T-helper 9 cell (primary cell): ENCODE measurements at regions not wholly inside any gene's neighbourhood (a gene's known extent, or its start where the extent isn't known, plus 50 kb on each side); places are given as distances from the start of the nearest gene placed in this dataset.
"Not testable (repeated sequence)": the region's sequence is repeated elsewhere in the genome, so short reads cannot be mapped to it uniquely, and the experiment has no call there.

Experiments used
- DNase-seq: peaks from one replicate; pipeline ENCODE4 v3.0.0-alpha.2; 2020

DNA sequence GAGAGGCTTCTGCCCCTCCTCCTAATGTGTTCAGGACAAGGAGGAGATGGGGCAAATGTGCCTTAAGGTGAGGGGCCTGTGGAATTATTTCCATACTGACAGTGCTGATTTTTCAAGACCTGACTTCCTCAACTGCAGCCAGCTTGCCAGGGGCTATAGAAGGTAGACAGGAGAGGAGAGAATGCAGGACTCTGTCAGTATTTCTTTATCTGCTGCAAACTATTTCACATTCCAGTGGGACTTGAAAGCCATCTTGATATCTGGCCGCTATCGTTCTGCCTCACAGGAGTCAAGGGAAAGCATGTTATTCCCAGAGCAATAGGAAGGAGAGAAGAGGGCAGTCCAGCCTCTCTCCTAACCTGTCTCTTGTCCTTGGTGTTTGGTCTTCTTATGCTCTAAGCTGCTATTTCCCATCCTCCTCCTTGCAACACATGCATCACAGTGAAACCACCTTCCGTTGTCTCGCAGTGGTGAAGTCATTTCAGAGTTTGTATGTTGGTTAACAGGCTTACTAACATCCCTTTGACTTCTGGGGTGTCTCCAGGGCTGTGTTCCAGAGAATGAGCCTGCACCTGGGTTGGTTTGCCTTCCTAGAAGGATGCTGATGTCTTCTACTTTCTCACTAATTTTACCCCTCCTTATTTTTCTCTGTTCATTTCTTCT is 95.1 kb upstream of the MRPS22 start:
- DNase-seq = no peak

DNA sequence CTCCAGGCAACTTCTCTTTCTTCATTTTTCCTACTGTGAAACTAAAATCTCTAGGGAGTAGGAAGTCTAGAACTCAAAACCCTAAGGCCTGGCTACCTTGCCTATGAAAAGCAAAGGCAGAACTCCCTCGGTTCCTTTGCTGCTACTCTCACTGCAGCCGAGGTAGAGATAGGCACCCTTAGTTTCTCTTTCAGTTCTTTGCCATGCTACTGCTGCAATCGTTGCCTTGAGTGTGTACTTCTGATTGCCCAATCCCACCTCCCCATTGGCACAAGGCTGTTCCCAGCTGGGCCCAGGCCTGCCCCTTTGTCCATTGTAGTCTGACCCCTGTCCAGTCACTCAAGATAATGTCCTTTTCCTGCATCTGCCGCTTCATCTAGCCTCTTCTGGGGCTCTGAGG is 92.3 kb upstream of the MRPS22 start:
- DNase-seq = no peak

DNA sequence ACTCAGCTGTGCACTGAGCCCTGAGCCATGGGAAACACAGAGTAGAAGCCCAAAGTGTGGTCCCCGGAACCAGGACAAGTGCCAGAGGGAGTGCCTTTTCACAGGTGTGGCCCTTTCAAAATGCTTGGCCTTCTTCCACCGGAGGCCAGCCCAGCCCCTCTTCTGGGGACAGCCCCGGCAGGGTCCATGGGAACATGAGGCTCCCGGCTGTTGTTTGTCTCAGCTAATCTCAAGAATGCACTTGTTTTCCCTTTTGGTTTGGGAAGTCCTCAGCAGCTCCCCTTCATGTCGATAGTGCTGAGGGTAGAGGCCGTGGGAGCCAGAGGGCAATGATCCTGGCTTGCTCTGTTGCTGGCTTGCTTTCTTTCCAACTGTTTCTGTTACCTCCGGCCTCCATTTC is 91.1 kb upstream of the MRPS22 start:
- no peak for DNase-seq

DNA sequence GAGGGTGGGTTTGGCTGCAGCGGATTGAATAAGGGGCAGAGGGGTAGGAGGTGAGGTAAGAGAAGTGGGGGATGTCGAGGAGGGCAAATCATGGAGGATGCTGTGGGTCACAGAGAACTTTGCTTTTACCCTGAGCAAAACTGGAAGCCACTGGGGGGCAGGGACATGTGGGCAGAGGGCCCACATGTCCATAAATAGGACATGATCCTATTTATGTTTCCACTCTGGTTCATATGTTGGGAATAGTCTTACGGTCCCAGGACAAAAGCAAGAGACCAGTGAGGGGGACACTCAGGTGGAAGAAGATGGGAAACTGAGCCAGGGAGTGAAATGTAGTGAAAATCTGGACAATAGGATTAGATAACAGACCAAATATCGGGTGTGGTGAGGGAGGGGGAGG is 85.5 kb upstream of the MRPS22 start:
- no peak for DNase-seq

DNA sequence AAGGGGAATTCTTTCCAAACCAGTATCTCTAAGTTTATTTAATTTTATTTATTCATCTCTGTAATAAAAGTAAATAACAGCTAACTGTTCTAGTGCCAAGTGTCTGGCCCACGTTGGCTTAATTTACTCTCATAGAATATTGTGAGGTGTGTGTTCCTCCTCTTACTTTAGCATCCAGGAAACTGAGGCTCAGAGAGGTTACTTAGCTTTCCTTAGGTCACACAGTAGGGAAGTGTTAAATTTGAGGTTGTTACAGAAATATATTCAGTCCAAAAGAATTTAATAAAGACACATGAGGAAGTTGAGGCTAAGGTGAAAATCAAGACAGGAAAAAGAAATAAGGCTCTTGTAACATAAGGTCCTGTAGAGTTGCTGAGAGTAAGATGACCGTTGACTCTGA is 84.4 kb upstream of the MRPS22 start:
- DNase-seq = no peak

DNA sequence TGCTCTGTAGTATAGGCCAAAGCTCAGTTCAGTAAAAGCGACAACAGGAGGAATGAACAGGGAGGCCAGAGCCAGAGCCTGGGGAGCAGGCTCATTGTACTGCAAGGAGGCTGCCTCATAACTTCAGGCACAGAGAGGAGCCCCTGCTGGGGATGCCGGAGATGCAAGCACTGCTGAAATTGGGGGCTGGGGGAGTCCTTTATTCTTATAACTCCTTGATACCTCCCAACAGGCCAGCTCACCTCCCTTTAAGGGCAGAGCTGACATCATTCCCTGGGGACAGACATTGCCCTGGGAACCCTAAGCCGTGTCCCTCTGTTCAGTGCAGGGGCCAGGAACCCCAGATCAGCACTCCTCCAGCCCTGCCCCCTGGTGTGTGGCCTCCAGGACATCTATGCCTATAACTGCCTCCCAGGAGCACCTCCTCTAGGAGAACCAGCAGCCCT is 83.8 kb upstream of the MRPS22 start:
- DNase-seq = no peak

DNA sequence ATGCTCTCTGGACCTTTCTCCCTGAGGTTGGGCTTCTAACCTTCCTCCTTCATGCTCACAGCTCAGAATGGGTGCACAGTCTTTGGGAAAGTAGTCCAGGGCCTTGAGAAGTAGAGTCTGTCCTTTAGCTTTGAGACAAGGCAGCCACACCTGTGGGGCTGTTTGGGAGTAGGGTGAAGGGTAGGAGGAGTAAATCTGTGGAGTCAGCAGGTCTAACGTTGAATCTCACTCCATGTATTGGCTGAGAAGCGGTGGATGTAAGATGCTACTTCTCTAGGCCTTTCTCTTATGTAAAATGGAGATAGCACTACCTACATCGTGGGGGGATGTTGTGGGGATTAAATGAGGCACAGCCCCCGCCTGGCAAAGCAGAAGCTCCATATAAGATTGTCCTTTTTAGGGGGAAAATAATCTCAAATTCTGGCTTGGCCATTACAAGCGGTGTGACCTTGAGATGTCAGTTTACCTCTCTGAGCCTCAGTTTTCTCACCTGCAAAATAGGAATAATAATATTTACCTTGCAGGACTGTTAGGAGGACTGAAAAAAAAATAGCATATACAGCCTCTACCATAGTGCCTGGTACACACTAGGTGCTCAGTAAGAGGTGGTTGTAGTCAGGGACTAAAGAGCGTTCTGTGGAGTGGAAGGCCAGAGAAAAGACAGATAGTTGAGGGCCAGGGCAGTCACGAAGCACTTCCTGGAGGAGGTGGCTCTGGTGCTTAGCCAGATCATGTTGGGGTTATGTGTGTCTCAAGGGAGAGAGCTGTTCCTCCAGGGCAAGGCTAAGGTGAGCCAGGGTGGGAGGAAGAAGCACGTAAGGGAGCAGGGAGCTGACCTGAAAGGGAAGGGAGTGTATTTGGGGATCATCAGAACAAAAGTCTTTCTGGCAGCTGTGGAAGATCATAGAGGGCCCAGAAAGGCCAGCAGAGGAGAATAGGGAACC is 82.8 kb upstream of the MRPS22 start:
- DNase-seq = no peak

DNA sequence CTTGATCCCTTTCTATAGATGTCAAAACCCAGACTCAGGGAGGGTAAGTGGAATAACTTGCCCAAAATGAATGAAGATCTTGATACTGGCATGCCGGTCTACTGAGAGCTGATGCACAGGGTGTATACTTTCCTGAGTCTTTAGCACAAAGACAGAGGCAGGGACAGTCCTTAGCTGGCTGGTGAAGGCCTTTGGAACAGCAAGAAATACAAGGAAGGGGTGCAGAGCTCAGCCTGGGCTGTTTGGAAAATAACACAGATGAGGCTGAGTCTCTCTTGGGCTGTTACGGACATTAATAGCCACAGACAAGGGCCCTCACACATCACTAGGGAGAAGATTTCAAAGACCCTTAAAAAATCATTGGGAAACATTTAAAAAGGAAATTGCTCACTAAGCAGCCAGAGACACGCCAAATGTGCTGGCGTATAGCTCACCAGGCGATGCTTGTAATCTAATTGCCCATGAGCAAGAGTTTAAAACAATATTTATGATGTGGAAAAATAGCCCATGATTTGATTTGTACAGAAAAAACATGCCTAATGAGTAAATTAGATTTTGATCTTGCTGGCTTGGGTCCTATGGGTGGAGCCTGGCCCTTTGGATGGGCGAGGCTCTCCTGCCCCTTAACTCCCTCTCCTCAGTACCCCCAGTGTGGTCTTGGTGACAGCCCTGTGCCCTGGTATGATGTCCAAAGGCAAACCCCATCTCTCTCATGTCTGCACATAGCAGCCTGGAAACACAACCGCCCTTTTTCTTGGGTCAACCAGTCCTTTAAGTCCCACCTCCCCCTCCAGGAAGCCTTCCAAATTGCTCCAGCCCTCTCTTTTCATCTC is 81.8 kb upstream of the MRPS22 start:
- no peak for DNase-seq

DNA sequence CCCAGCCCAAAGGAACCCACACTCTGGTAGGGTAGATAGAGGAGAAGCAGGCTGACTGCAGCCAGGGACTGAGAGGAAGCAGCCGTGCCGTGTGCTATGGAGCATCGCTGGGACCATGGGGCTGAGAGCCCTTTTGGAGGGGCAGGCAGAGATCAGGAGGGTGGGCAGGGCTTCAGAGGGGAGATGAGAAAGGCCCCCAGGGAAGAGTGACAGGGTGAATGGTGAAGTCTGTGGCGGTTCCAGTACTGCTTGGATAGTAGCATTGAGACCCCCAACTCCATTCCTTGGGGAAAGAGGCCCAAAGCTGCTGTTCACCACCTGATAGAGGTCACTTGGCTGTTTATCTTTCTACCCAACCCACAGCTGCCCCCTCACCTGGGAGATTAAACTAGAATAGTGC is 80.0 kb upstream of the MRPS22 start:
- no peak for DNase-seq

DNA sequence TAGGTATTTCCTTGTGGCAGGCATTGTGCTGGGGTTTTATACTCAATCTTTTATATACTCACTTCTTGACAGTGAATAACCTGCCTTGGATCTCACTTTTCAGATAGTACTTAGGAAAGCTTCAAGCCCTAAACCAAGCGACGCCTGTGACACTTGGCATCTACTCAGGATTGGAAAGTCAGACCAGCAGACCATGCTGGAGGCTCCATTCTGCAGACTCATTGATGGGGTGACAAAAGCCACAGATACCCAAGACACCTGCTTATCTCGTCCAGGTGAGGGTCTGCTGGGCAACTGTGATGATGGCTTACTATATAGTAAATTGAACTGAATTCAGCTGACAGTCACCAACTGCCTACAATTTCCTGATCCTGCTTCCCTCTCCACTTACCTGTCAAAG is 79.4 kb upstream of the MRPS22 start:
- no peak for DNase-seq

DNA sequence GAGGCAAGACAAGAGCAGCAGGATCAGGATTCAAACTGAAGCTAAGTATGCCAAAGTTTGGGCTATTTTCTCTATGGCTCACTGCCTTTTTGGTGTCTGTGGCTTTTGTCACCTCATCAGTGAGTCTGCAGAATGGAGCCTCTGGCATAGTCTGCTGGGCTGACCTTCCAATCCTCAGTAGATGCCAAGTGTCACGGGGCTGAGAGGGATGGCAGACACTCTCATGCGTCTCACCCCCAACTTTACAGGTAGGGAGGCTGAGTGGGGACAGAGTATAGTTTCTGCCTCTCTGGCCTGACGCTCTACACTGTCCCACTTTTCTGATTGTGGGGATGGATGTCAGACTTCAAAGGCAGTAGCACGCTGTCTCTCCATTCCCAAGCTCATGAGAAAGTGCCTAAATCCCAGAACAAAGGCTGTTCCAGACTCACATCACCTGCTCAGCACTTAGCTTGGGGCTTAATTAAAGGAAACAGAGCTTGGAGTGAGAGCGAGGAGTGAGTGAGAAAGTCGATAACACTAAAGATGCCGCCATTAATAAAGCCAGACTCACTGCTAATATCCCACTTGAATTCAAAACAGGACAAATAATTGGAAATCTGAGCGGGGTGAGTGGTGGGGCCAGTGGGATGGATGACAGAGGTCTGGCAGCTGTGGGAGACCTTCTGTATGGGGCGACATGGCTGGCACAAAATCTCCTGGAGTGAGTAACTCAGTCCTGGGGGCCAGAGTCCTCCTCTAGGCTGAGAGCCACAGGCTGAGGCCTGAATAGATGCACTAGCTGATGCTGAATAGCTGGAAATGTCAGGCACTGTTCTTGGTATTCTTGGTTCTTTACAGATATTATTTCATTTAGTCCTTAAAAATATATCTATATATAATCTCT is 78.4 kb upstream of the MRPS22 start:
- no peak for DNase-seq

DNA sequence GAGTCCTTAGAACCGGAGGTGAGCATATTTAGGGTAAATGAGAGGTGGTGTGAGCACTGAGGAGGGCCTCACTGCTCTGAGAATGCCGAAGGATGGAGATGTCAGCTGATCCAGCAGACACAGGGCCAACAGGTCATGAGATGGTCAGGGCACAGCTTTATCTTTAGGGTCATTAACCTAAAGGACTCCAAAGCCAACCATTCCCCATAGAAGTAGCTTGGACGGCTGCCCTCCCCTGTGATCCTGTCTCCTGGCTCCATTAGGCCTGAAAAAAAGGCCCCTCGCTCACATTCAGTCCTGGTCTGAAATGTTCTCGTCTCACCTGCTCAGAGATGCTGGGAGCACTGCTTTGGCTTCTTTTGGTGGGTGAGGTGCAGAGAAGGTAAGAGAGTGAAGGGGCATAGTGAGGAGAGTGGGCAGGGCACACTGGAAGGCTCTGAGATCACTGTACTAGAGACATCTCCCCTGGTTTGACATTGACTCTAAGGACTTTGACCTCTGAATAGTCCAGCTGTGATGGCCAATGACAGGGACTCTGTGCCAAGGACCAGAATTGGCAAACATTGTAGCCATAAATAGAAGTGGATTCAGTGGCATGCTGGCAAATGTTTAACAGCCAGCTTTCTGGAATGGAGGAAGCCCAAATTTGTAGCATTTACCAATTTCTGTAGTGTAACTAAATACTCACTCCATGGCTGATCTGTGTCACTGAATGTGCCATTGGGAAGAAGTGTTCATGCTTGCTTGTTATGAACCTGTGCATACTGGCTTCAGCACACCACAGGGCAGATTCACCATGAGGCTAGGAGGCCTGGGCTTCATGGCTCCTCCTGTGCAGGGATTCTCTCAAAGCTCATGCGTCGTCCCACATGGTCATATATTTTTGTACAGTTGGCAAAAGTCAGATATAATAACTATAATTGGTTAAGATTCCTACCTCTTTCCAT is 76.2 kb upstream of the MRPS22 start:
- no peak for DNase-seq

DNA sequence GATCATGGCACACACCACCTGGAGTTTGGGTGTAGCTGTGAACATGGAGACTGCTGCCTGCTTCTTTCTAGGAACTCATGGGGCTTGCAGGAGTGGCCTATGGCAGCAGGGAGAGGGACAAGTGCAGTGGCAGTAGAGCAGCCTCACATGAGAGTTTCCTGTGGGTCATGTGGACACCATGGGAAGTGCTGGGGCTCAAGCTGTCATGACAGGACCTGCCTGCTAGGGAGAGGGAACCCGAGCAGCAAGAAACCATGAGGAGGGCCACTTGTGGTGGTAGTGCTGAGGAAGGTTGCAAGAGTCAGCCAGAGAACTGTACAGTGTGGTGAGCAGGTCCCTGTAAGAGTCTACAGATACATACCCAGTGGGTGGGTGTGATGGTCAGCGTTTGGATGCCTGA is 73.8 kb upstream of the MRPS22 start:
- DNase-seq = no peak

DNA sequence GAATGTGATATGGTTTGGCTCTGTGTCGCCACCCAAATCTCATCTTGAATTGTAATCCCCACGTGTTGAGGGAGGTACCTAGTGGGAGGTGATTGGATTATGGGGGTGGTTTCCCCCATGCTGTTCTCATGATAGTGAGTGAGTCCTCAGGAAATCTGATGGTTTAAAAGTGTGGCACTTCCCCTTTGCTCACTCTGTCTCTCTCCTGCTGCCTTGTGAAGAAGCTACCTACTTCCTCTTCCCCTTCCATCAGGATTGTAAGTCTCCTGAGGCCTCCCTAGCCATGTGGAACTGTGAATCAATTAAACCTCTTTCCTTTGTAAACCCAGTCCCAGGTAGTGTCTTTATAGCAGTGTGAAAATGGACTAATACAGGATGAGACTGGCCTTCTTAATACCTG is 73.2 kb upstream of the MRPS22 start:
- not testable (repeated sequence) for DNase-seq

DNA sequence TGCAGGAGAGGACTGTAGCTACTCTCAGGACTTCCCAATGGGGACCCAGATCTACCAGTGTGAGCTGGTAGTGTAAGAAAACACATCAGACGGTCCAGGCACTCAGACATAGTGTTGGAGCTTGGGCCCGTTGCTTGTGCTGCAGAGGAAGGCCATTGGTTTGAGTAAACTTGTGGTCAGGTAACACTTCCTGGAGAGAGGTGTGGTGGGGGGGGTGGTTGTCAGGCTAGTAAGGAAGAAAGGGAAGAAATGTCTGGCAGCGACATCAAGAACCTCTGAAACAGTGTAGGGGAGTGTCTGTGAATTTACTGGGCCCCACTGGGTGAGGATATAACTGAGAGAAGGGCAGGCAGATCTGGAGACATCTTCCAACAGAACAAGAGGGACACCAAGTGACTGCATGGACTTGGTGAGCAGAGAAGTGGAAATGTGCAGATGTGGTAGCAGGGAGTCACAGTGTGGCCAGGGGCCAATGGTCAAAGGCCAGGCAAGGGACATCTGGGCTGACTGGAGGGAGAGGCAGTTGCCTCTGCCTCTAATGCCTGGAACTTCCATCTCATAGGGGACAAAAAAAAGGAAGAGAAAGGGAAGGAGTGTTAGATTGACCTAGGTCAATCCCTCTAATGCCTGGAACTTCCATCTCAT is 63.7 kb upstream of the MRPS22 start:
- DNase-seq = no peak

DNA sequence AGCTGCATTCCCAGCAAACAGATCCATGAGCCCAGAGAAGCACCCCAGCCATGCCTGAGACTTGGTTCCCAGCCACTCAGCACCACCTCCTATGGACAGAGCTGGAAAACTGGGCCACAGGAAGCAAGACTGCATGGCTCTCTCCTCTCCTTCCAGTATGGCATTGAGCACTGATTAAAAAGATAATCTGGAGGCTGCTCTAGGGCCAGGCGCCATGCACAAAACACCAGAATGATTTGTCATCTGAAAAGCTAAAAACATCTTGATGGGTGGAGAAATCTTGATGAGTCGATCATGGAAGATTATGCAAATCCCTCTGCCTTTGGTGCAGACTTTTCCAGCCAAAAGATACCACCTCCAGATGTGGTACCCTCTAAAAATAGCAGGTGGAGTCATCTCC is 62.7 kb upstream of the MRPS22 start:
- DNase-seq = no peak

DNA sequence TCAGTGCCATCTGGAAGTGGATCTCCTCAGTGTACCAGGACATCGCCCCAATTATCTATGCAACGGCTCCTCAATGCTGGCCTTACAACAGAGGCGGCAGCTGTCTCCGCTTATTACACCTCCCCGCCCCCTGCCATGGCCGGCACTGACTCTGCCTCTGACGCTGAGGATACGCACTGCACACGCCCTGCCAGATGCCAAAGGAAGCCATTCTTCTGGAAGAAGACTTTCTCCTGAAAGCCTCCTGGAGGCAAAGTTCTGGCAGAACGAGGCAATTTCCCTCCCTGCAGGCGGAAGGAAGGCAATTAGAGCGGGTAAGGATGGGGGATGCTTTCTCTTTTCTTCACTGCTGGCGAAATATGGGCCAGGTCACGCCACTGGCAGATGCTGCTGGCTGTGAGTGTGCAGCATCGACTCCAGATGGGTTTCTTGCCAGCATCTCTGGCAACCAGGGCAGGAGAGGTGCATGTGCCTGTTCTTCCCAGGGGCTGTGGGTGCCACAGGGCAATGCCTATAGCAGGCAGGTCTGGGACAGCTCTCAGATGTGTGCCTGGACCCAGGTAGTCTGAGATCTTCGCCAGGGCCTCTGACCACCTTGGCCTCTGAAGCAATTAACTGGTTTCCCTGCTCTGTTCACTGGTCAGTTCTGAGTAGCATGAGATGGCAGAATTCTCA is 62.2 kb upstream of the MRPS22 start:
- no peak for DNase-seq

DNA sequence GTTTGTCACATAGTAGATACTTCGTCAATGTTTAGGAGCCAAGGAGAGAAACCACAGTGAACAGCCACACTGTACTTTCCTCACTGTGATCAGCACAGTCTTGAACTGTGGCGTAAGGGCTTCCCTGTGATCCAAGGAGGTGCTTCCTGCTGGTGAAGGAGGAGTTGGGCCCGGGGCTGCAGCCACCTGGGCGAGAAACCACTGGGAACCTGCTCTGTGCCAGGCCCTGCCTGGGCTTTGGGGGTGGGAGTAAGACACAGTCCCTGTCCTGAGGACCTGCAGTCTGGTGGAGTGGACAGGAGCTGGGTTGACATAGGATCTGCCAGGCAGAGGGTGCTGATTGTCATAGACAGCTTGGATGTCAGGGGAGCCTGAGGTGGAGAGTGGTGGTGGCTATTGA is 60.5 kb upstream of the MRPS22 start:
- no peak for DNase-seq

DNA sequence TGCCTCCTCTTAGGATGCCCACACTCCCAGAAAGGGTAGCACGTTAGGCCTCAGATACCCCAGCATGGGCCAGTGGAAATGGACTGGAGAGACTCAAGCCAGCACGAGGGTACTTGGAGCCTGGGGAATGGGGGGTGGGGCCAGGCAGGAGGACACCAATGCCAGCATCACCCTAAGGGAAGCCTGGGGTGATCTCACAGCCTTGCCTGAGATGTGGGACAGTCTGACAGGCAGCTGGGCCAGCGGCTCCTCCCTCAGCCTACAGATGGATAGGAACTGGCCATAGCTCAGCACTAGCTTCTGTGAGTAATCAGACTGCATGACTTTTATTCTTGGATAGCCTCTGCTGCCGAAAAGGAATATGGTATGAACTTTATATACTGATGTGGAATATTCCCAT is 59.6 kb upstream of the MRPS22 start:
- DNase-seq = no peak

DNA sequence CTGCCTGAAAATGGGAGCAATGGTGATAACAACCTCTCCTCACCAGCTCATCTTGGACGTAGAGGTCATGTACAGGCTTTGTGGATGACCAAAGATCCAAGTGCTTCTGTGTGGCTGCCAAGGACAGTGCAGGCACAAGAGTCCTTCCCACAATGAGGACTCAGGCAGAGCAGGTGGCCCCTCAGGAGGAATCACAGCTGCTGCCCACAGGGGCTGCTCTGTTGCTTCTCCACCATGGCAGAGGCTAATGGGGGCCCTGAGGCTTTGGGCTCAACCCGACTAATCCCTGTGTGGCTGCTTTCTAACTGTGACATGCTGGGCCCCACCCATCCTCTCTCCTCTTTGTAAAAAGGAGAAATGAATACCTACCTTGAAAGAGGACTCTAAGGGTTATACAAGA is 58.1 kb upstream of the MRPS22 start:
- no peak for DNase-seq
